GM19395 (cell line): ENCODE measurements at regions not wholly inside any gene's neighbourhood (a gene's known extent, or its start where the extent isn't known, plus 50 kb on each side); places are given as distances from the start of the nearest gene placed in this dataset.
"Not testable (repeated sequence)": the region's sequence is repeated elsewhere in the genome, so short reads cannot be mapped to it uniquely, and the experiment has no call there.

Experiments
- ATAC-seq: cut with Tn5 transposase; IDR thresholded peaks from one replicate; pipeline ENCODE4 v1.9.1; 2021; ENCODE audit warnings: mild to moderate bottlenecking, moderate library complexity; ENCODE audit not compliant: unreplicated experiment

- ATAC-seq, result no peak
Observed at GRCh38 chr5:57067597-57067924, 106.3 kb upstream of the GPBP1 start.

- ATAC-seq, result no peak
Observed at GRCh38 chr5:57069115-57069835, 104.6 kb upstream of the GPBP1 start.

- no peak for ATAC-seq
Observed at GRCh38 chr5:57072218-57072892, 101.5 kb upstream of the GPBP1 start.

GRCh38 chr5:57082441-57083067, 91.3 kb upstream of the GPBP1 start:
- no peak for ATAC-seq

- no peak for ATAC-seq
Observed at GRCh38 chr5:57085306-57086081, 88.4 kb upstream of the GPBP1 start.

- ATAC-seq, result not testable (repeated sequence)
Observed at GRCh38 chr5:57087947-57088346, 85.9 kb upstream of the GPBP1 start.

GRCh38 chr5:57094753-57095683, 78.8 kb upstream of the GPBP1 start:
- ATAC-seq, result no peak

GRCh38 chr5:57097526-57097925, 76.3 kb upstream of the GPBP1 start:
- no peak for ATAC-seq

- ATAC-seq, result no peak
Observed at GRCh38 chr5:57102189-57102904, 71.5 kb upstream of the GPBP1 start.

GRCh38 chr5:57102905-57103255, 71.0 kb upstream of the GPBP1 start:
- ATAC-seq, result no peak

- ATAC-seq, result no peak
Observed at GRCh38 chr5:57103317-57103907, 70.4 kb upstream of the GPBP1 start.

GRCh38 chr5:57106661-57107060, 67.2 kb upstream of the GPBP1 start:
- ATAC-seq, result no peak

GRCh38 chr5:57111993-57112392, 61.9 kb upstream of the GPBP1 start:
- ATAC-seq, result no peak

- ATAC-seq, result no peak
Observed at GRCh38 chr5:57113481-57113880, 60.4 kb upstream of the GPBP1 start.

GRCh38 chr5:57117596-57117995, 56.3 kb upstream of the GPBP1 start:
- ATAC-seq, result no peak

- no peak for ATAC-seq
Observed at GRCh38 chr5:57119031-57119430, 54.8 kb upstream of the GPBP1 start.

GRCh38 chr5:57124014-57124413, 49.8 kb upstream of the GPBP1 start:
- no peak for ATAC-seq
